Keratinocyte (primary cell): ENCODE measurements at regions not wholly inside any gene's neighbourhood (a gene's known extent, or its start where the extent isn't known, plus 50 kb on each side); places are given as distances from the start of the nearest gene placed in this dataset.

Source experiments
- EZH2 ChIP-seq: IDR thresholded peaks from one replicate; pipeline ENCODE4 v1.6.1; 2012; ENCODE audit warnings: inconsistent platforms, mild to moderate bottlenecking, low read length, moderate library complexity
- TF ChIP-seq, protein P1 (sequence below), 3 experiments: IDR thresholded peaks in 1 of 3; conservative IDR thresholded peaks in 1 of 3; optimal IDR thresholded peaks in 1 of 3; 2 replicates in 2 of 3; 3 replicates in 1 of 3; pipeline versions ENCODE3 to v1.5.1; 2011; ENCODE audit warnings: low read length in 3 of 3, mild to moderate bottlenecking in 3 of 3, moderate library complexity in 2 of 3, control low read depth in 1 of 3, inconsistent platforms in 1 of 3; ENCODE audit not compliant: insufficient read depth in 2 of 3; ENCODE audit errors: extremely low read depth in 1 of 3

DNA sequence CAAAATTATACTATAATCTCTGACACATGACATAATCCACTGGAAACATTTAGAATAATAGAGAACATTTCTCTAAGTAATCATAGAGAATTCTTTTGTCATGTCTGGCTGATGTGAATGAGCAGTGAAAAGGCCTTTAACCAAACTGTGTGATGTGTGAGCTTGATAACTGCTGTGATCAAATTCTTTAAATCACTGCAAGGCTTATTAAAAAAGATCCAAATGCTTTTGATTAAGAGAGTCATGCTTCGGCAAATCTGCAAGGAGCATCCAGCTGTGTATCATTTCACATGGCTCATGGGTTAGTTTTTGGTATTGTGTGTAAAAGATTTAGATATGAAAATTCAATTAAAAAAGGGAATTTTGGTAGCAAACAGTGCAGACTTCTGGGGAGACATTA is 58.6 kb upstream of the TFPI start:
- TF ChIP-seq EZH2 = no peak
- TF ChIP-seq, protein P1, sequence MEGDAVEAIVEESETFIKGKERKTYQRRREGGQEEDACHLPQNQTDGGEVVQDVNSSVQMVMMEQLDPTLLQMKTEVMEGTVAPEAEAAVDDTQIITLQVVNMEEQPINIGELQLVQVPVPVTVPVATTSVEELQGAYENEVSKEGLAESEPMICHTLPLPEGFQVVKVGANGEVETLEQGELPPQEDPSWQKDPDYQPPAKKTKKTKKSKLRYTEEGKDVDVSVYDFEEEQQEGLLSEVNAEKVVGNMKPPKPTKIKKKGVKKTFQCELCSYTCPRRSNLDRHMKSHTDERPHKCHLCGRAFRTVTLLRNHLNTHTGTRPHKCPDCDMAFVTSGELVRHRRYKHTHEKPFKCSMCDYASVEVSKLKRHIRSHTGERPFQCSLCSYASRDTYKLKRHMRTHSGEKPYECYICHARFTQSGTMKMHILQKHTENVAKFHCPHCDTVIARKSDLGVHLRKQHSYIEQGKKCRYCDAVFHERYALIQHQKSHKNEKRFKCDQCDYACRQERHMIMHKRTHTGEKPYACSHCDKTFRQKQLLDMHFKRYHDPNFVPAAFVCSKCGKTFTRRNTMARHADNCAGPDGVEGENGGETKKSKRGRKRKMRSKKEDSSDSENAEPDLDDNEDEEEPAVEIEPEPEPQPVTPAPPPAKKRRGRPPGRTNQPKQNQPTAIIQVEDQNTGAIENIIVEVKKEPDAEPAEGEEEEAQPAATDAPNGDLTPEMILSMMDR (optimal IDR thresholded peaks at IDR 0.05 in 1 of 3, IDR thresholded peaks at IDR 0.05 in 1 of 3, conservative IDR thresholded peaks at IDR 0.05 in 1 of 3; ENCODE audit: extremely low read depth in 1 of 3, insufficient read depth in 2 of 3, low read length in 3 of 3) = no peak
